DOHH2 (cell line): ENCODE measurements at regions not wholly inside any gene's neighbourhood (a gene's known extent, or its start where the extent isn't known, plus 50 kb on each side); places are given as distances from the start of the nearest gene placed in this dataset.

Source experiments
- H3F3A ChIP-seq: fragments of 200-600 bp; sonication (generic), shearing (Covaris generic); 2 replicates; pipeline ENCODE4 v1.6.0; 2016; ENCODE audit warnings: antibody characterized with exemption, mild to moderate bottlenecking; ENCODE audit not compliant: control insufficient read depth, insufficient read depth
- H3K27ac ChIP-seq: fragments of 200-600 bp; sonication (generic); 2 replicates; pipeline ENCODE4 v1.5.1; 2014; ENCODE audit warnings: low read depth, mild to moderate bottlenecking, low read length, moderate library complexity
- H3K27me3 ChIP-seq: fragments of 200-600 bp; sonication (generic); 2 replicates; pipeline ENCODE4 v1.6.1; 2014; ENCODE audit warnings: mild to moderate bottlenecking, low read length, mixed read lengths; ENCODE audit not compliant: control insufficient read depth
- H3K36me3 ChIP-seq: fragments of 200-600 bp; sonication (generic); 2 replicates; pipeline ENCODE4 v1.6.1; 2014; ENCODE audit warnings: mild to moderate bottlenecking, low read length, moderate library complexity, mixed read lengths; ENCODE audit not compliant: control insufficient read depth
- H3K4me1 ChIP-seq: fragments of 200-600 bp; sonication (generic); 2 replicates; pipeline ENCODE4 v1.6.1; 2014; ENCODE audit warnings: mild to moderate bottlenecking, low read length, mixed read lengths; ENCODE audit not compliant: control insufficient read depth
- H3K4me2 ChIP-seq: fragments of 200-600 bp; sonication (generic); 2 replicates; pipeline ENCODE4 v1.6.0; 2014; ENCODE audit warnings: mild to moderate bottlenecking, low read length, moderate library complexity
- H3K4me3 ChIP-seq: fragments of 200-600 bp; sonication (generic); 2 replicates; pipeline ENCODE4 v1.5.1; 2014; ENCODE audit warnings: mild to moderate bottlenecking, low read length, mixed read lengths
- H3K79me2 ChIP-seq: fragments of 200-600 bp; sonication (generic); 2 replicates; pipeline ENCODE4 v1.6.1; 2014; ENCODE audit warnings: mild to moderate bottlenecking, low read length, mixed read lengths; ENCODE audit not compliant: control insufficient read depth
- H3K9me2 ChIP-seq: fragments of 200-600 bp; sonication (generic); replicated peaks from 2 replicates; pipeline ENCODE4 v1.6.1; 2014; ENCODE audit warnings: mild to moderate bottlenecking, low read length, mixed read lengths; ENCODE audit not compliant: control insufficient read depth
- H3K9me3 ChIP-seq: fragments of 200-600 bp; sonication (generic); 2 replicates; pipeline ENCODE4 v1.6.1; 2014; ENCODE audit warnings: antibody characterized with exemption, low read length, mixed read lengths; ENCODE audit not compliant: control insufficient read depth, insufficient read depth
- H4K20me1 ChIP-seq: fragments of 200-600 bp; sonication (generic); 2 replicates; pipeline ENCODE4 v1.6.0; 2014; ENCODE audit warnings: low read depth, mild to moderate bottlenecking, antibody characterized with exemption, low read length, moderate library complexity; ENCODE audit not compliant: control insufficient read depth, insufficient read depth
- CTCF ChIP-seq: fragments of 200-600 bp; sonication (generic); IDR thresholded peaks from one replicate; pipeline ENCODE4 v1.5.1; 2014; ENCODE audit warnings: antibody characterized with exemption, mild to moderate bottlenecking, low read depth, low read length; ENCODE audit not compliant: poor library complexity, severe bottlenecking
- EZH2phosphoT487 ChIP-seq: fragments of 200-600 bp; sonication (generic); IDR thresholded peaks from 2 replicates; pipeline ENCODE4 v1.6.1; 2017; ENCODE audit warnings: borderline replicate concordance, mild to moderate bottlenecking, antibody characterized with exemption, low read length, moderate library complexity, mixed read lengths

GRCh38 chr11:95547976-95548375 is 241.6 kb downstream of the FAM76B start:
- no peak for TF ChIP-seq EZH2phosphoT487
- no peak for TF ChIP-seq CTCF
- no peaks in the 10 kb centered on the region for H3F3A ChIP-seq
- H3K4me1 ChIP-seq = no peaks in the 10 kb centered on the region
- no peak overlapping the region for H3K4me2 ChIP-seq
- H4K20me1 ChIP-seq = no peaks in the 10 kb centered on the region
- no peaks in the 10 kb centered on the region for H3K9me2 ChIP-seq
- H3K27ac ChIP-seq = no peak overlapping the region
- H3K27me3 ChIP-seq = no peaks in the 10 kb centered on the region
- no peaks in the 10 kb centered on the region for H3K9me3 ChIP-seq
- H3K4me3 ChIP-seq = no peak overlapping the region
- no peaks in the 10 kb centered on the region for H3K79me2 ChIP-seq
- no peaks in the 10 kb centered on the region for H3K36me3 ChIP-seq

DNA sequence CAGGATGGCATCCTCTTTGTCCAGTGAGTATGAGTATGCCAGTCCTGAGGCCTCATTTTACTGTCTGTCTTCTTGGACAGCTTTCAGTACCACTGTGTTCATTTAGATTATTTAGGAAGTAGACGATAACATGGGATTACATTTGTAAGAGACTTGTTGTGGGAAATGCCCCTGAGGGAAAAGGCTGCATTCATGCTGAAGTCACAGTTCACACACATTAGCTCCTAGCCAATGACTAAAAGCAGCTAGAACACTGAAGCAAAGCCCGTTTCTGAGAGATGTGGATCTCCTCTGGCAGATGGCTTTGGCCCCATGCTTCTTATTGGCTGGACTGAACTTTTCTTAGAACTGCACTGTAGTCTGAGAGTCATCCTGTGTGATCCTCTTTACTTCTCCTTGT is 242.4 kb downstream of the FAM76B start:
- Histone ChIP-seq H3K4me2 (no peak overlapping the region), H3F3A (no peaks in the 10 kb centered on the region), H3K9me2 (no peaks in the 10 kb centered on the region), H3K36me3 (no peaks in the 10 kb centered on the region), H3K9me3 (no peaks in the 10 kb centered on the region), H3K27ac (no peak overlapping the region), H3K79me2 (no peaks in the 10 kb centered on the region), H3K4me1 (no peaks in the 10 kb centered on the region), H3K27me3 (no peaks in the 10 kb centered on the region), H3K4me3 (no peak overlapping the region), H4K20me1 (no peaks in the 10 kb centered on the region)
- no peak for TF ChIP-seq EZH2phosphoT487
- TF ChIP-seq CTCF = no peak

DNA sequence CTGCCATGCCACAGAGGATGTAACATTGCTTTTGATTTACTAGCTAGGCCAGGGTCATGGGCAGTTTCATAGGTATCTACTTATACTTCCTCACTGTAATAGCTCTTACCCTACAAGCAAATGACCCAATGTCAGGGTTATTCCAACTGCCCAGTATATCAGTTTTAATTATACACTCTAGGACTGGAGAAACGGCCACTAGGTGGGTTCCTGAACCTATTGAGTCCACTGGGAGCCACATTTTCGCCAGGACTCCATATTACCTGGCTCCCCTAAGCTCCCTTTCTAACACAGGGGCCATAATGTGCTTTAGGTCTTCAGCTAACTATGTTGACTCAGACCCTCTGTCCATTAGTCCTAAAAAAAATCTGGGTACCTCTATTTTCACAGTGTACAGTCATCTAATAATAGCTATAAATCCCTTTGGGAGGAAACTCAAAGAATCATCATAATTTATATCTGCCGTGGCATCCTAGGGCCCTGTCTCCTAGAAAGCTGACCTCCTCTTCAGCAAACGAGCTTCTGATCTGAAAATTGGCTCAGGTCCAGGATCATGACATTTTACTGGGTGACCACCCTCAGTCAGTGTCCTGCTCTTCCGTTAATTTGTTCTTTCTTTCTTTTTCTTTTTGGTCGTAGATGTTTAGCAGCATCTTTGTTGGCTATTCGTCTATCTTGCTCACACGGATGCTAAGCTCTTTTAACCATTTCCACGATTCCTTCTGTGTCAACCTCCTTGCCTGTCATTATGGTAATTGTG is 244.3 kb downstream of the FAM76B start:
- H4K20me1 ChIP-seq = no peaks in the 10 kb centered on the region
- TF ChIP-seq CTCF (no peak), EZH2phosphoT487 (no peak)
- no peaks in the 10 kb centered on the region for H3K27me3 ChIP-seq

More for the DNA sequence above, 244.3 kb downstream of the FAM76B start:
- Histone ChIP-seq H3F3A (no peaks in the 10 kb centered on the region), H3K4me2 (no peak overlapping the region), H3K4me3 (no peak overlapping the region), H3K36me3 (no peaks in the 10 kb centered on the region), H3K4me1 (no peaks in the 10 kb centered on the region), H3K9me3 (no peaks in the 10 kb centered on the region), H3K79me2 (no peaks in the 10 kb centered on the region), H3K9me2 (no peaks in the 10 kb centered on the region), H3K27ac (no peak overlapping the region)
